GM23338 (cell line): ENCODE measurements at regions not wholly inside any gene's neighbourhood (a gene's known extent, or its start where the extent isn't known, plus 50 kb on each side); places are given as distances from the start of the nearest gene placed in this dataset.

Experiments used
- ATAC-seq: fragments of 200-7000 bp; cut with Tn5 transposase; 3 replicates; pipeline ENCODE4 v1.9.1; 2020
- DNase-seq: peaks from one replicate; pipeline ENCODE4 v3.0.0-alpha.2; 2015; ENCODE audit warnings: low spot score
- H2AFZ ChIP-seq: fragments of 200-600 bp; sonication (generic); 2 replicates; pipeline ENCODE4 v1.8.0; 2016; ENCODE audit warnings: antibody characterized with exemption, mild to moderate bottlenecking, moderate library complexity
- H3F3A ChIP-seq: fragments of 200-600 bp; sonication (generic); replicated peaks from 2 replicates; pipeline ENCODE4 v1.8.0; 2017; ENCODE audit warnings: antibody characterized with exemption, mixed run types, low read depth
- H3K27ac ChIP-seq: fragments of 200-600 bp; sonication (generic); 2 replicates; pipeline ENCODE4 v1.6.1; 2016; ENCODE audit warnings: low read depth
- H3K27me3 ChIP-seq: fragments of 200-600 bp; sonication (generic); 2 replicates; pipeline ENCODE4 v1.8.0; 2016; ENCODE audit warnings: mild to moderate bottlenecking, mixed run types, moderate library complexity; ENCODE audit not compliant: insufficient read depth
- H3K36me3 ChIP-seq: fragments of 200-600 bp; sonication (generic); 2 replicates; pipeline ENCODE4 v1.8.0; 2016; ENCODE audit warnings: mild to moderate bottlenecking; ENCODE audit not compliant: insufficient read depth
- H3K4me1 ChIP-seq: fragments of 200-600 bp; sonication (generic); 2 replicates; pipeline ENCODE4 v1.8.0; 2016; ENCODE audit warnings: mild to moderate bottlenecking, moderate library complexity; ENCODE audit not compliant: insufficient read depth
- H3K4me2 ChIP-seq: fragments of 200-600 bp; sonication (generic); 2 replicates; pipeline ENCODE4 v1.7.1; 2017; ENCODE audit warnings: mixed run types
- H3K4me3 ChIP-seq: fragments of 200-600 bp; sonication (generic); 2 replicates; pipeline ENCODE4 v1.6.1; 2016; ENCODE audit warnings: mixed run types
- H3K79me2 ChIP-seq: fragments of 200-600 bp; sonication (generic); replicated peaks from 2 replicates; pipeline ENCODE4 v1.8.0; 2017; ENCODE audit warnings: mild to moderate bottlenecking; ENCODE audit not compliant: insufficient read depth
- H3K9me2 ChIP-seq: fragments of 200-600 bp; sonication (generic); 2 replicates; pipeline ENCODE4 v1.8.0; 2017; ENCODE audit not compliant: insufficient read depth
- H4K20me1 ChIP-seq: fragments of 200-600 bp; sonication (generic); replicated peaks from 2 replicates; pipeline ENCODE4 v1.8.0; 2017; ENCODE audit warnings: mild to moderate bottlenecking; ENCODE audit not compliant: insufficient read depth
- H3K27ac Mint-ChIP-seq: 2 replicates; pipeline ENCODE4 v1.8.0; 2020; ENCODE audit warnings: inconsistent platforms, mild to moderate bottlenecking, moderate library complexity, mixed read lengths
- H3K27me3 Mint-ChIP-seq: 3 replicates; pipeline ENCODE4 v1.8.0; 2022; ENCODE audit warnings: low read depth, mild to moderate bottlenecking, moderate library complexity, mixed read lengths, inconsistent platforms; ENCODE audit not compliant: insufficient read depth, poor library complexity
- H3K36me3 Mint-ChIP-seq: 3 replicates; pipeline ENCODE4 v1.8.0; 2021; ENCODE audit warnings: low read depth, mild to moderate bottlenecking, inconsistent platforms, moderate library complexity, mixed read lengths
- H3K4me1 Mint-ChIP-seq: 3 replicates; pipeline ENCODE4 v1.8.0; 2020; ENCODE audit warnings: mild to moderate bottlenecking, inconsistent platforms, mixed read lengths
- H3K4me3 Mint-ChIP-seq: 3 replicates; pipeline ENCODE4 v1.8.0; 2021; ENCODE audit warnings: moderate library complexity, mild to moderate bottlenecking, inconsistent platforms, mixed read lengths
- H3K9me3 Mint-ChIP-seq: 3 replicates; pipeline ENCODE4 v1.8.0; 2020; ENCODE audit warnings: moderate library complexity, mild to moderate bottlenecking, inconsistent platforms, mixed read lengths
- EZH2 ChIP-seq: fragments of 200-600 bp; sonication (generic); IDR thresholded peaks from one replicate; pipeline ENCODE4 v1.8.0; 2017; ENCODE audit warnings: antibody characterized with exemption, mild to moderate bottlenecking, low read depth; ENCODE audit not compliant: unreplicated experiment
- EZH2phosphoT487 ChIP-seq: fragments of 200-600 bp; sonication (generic); IDR thresholded peaks from one replicate; pipeline ENCODE4 v1.8.1; 2018; ENCODE audit warnings: antibody characterized with exemption; ENCODE audit not compliant: unreplicated experiment
- POLR2AphosphoS5 ChIP-seq: IDR thresholded peaks from 2 replicates; pipeline ENCODE4 v1.6.1; 2016; ENCODE audit warnings: antibody characterized with exemption, low read depth
- STAT1 ChIP-seq: IDR thresholded peaks from one replicate; pipeline ENCODE4 v1.6.1; 2016; ENCODE audit warnings: antibody characterized with exemption; ENCODE audit not compliant: unreplicated experiment
- ZNF114 ChIP-seq: fragments of 250-450 bp; sonication (Bioruptor Pico); IDR thresholded peaks from 2 replicates; pipeline ENCODE4 v1.5.0; 2020; ENCODE audit warnings: mild to moderate bottlenecking, moderate library complexity
- ZNF331 ChIP-seq: fragments of 250-450 bp; sonication (Bioruptor Pico); IDR thresholded peaks from 2 replicates; pipeline ENCODE4 v1.5.0; 2020; ENCODE audit warnings: low read depth, mild to moderate bottlenecking, moderate library complexity
- TF ChIP-seq, protein P1 (sequence below): fragments of 250-450 bp; sonication (Bioruptor Pico); IDR thresholded peaks from 2 replicates; pipeline ENCODE4 v1.5.0; 2020; ENCODE audit warnings: mild to moderate bottlenecking, moderate library complexity
- TF ChIP-seq, protein P2 (sequence below): IDR thresholded peaks from 2 replicates; pipeline ENCODE4 v1.6.1; 2016; ENCODE audit warnings: antibody characterized with exemption

GRCh38 chr4:71680706-71681105, 103.2 kb downstream of the GC start:
- no peaks in the 10 kb centered on the region for H3K36me3 Mint-ChIP-seq
- Histone ChIP-seq H3K36me3 (no peaks in the 10 kb centered on the region), H3K4me1 (no peaks in the 10 kb centered on the region), H4K20me1 (no peaks in the 10 kb centered on the region), H3K9me2 (no peaks in the 10 kb centered on the region), H2AFZ (no peak overlapping the region), H3K27ac (no peak overlapping the region), H3K4me3 (no peak overlapping the region), H3K27me3 (no peaks in the 10 kb centered on the region), H3K79me2 (no peaks in the 10 kb centered on the region), H3K4me2 (no peak overlapping the region), H3F3A (no peaks in the 10 kb centered on the region)
- H3K4me1 Mint-ChIP-seq: peaks cover 3% of the 10 kb centered on the region; the same call in 2 of the 3 replicates
- ATAC-seq (no peak), DNase-seq (no peak)
- peak overlapping the region; percentile 57; the same call in 1 of the 2 replicates for H3K27ac Mint-ChIP-seq
- no peaks in the 10 kb centered on the region for H3K9me3 Mint-ChIP-seq
- H3K27me3 Mint-ChIP-seq: peaks cover 3% of the 10 kb centered on the region
- no peak for TF ChIP-seq ZNF331 (CRISPR knock-in tag)
- no peak overlapping the region for H3K4me3 Mint-ChIP-seq

GRCh38 chr4:71677568-71677967, 106.3 kb downstream of the GC start:
- Mint-ChIP-seq H3K9me3 (no peaks in the 10 kb centered on the region), H3K4me1 (peaks cover 3% of the 10 kb centered on the region; the same call in 2 of the 3 replicates), H3K36me3 (no peaks in the 10 kb centered on the region), H3K4me3 (no peak overlapping the region), H3K27me3 (no peaks in the 10 kb centered on the region), H3K27ac (no peak overlapping the region)
- Histone ChIP-seq H3K4me2 (no peak overlapping the region), H3K9me2 (peaks cover 6% of the 10 kb centered on the region; the same call in 1 of the 2 replicates), H3K27ac (no peak overlapping the region), H3K36me3 (no peaks in the 10 kb centered on the region), H4K20me1 (no peaks in the 10 kb centered on the region), H2AFZ (no peak overlapping the region), H3K27me3 (no peaks in the 10 kb centered on the region), H3K4me3 (no peak overlapping the region), H3F3A (no peaks in the 10 kb centered on the region), H3K4me1 (no peaks in the 10 kb centered on the region), H3K79me2 (no peaks in the 10 kb centered on the region)
- TF ChIP-seq STAT1 (no peak), EZH2phosphoT487 (no peak), POLR2AphosphoS5 (no peak), ZNF114 (CRISPR knock-in tag) (no peak), EZH2 (no peak)
- TF ChIP-seq, protein P1, sequence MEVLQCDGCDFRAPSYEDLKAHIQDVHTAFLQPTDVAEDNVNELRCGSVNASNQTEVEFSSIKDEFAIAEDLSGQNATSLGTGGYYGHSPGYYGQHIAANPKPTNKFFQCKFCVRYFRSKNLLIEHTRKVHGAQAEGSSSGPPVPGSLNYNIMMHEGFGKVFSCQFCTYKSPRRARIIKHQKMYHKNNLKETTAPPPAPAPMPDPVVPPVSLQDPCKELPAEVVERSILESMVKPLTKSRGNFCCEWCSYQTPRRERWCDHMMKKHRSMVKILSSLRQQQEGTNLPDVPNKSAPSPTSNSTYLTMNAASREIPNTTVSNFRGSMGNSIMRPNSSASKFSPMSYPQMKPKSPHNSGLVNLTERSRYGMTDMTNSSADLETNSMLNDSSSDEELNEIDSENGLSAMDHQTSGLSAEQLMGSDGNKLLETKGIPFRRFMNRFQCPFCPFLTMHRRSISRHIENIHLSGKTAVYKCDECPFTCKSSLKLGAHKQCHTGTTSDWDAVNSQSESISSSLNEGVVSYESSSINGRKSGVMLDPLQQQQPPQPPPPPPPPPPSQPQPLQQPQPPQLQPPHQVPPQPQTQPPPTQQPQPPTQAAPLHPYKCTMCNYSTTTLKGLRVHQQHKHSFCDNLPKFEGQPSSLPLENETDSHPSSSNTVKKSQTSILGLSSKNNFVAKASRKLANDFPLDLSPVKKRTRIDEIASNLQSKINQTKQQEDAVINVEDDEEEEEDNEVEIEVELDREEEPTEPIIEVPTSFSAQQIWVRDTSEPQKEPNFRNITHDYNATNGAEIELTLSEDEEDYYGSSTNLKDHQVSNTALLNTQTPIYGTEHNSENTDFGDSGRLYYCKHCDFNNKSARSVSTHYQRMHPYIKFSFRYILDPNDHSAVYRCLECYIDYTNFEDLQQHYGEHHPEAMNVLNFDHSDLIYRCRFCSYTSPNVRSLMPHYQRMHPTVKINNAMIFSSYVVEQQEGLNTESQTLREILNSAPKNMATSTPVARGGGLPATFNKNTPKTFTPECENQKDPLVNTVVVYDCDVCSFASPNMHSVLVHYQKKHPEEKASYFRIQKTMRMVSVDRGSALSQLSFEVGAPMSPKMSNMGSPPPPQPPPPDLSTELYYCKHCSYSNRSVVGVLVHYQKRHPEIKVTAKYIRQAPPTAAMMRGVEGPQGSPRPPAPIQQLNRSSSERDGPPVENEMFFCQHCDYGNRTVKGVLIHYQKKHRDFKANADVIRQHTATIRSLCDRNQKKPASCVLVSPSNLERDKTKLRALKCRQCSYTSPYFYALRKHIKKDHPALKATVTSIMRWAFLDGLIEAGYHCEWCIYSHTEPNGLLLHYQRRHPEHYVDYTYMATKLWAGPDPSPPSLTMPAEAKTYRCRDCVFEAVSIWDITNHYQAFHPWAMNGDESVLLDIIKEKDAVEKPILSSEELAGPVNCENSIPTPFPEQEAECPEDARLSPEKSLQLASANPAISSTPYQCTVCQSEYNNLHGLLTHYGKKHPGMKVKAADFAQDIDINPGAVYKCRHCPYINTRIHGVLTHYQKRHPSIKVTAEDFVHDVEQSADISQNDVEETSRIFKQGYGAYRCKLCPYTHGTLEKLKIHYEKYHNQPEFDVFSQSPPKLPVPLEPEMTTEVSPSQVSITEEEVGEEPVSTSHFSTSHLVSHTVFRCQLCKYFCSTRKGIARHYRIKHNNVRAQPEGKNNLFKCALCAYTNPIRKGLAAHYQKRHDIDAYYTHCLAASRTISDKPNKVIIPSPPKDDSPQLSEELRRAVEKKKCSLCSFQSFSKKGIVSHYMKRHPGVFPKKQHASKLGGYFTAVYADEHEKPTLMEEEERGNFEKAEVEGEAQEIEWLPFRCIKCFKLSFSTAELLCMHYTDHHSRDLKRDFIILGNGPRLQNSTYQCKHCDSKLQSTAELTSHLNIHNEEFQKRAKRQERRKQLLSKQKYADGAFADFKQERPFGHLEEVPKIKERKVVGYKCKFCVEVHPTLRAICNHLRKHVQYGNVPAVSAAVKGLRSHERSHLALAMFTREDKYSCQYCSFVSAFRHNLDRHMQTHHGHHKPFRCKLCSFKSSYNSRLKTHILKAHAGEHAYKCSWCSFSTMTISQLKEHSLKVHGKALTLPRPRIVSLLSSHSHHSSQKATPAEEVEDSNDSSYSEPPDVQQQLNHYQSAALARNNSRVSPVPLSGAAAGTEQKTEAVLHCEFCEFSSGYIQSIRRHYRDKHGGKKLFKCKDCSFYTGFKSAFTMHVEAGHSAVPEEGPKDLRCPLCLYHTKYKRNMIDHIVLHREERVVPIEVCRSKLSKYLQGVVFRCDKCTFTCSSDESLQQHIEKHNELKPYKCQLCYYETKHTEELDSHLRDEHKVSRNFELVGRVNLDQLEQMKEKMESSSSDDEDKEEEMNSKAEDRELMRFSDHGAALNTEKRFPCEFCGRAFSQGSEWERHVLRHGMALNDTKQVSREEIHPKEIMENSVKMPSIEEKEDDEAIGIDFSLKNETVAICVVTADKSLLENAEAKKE (CRISPR knock-in tag): no peak
- TF ChIP-seq, protein P2, sequence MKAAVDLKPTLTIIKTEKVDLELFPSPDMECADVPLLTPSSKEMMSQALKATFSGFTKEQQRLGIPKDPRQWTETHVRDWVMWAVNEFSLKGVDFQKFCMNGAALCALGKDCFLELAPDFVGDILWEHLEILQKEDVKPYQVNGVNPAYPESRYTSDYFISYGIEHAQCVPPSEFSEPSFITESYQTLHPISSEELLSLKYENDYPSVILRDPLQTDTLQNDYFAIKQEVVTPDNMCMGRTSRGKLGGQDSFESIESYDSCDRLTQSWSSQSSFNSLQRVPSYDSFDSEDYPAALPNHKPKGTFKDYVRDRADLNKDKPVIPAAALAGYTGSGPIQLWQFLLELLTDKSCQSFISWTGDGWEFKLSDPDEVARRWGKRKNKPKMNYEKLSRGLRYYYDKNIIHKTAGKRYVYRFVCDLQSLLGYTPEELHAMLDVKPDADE: no peak
- DNase-seq (peak; percentile 32), ATAC-seq (peak; percentile 83)
